GM19395 (cell line): ENCODE measurements at regions not wholly inside any gene's neighbourhood (a gene's known extent, or its start where the extent isn't known, plus 50 kb on each side); places are given as distances from the start of the nearest gene placed in this dataset.

Experiments
- ATAC-seq: cut with Tn5 transposase; IDR thresholded peaks from one replicate; pipeline ENCODE4 v1.9.1; 2021; ENCODE audit warnings: mild to moderate bottlenecking, moderate library complexity; ENCODE audit not compliant: unreplicated experiment

GRCh38 chr15:98506711-98507110, 141.6 kb upstream of the IGF1R start:
- ATAC-seq = no peak

- no peak for ATAC-seq
Observed at GRCh38 chr15:98513428-98513986, 134.8 kb upstream of the IGF1R start.

GRCh38 chr15:98514034-98514622, 134.2 kb upstream of the IGF1R start:
- ATAC-seq = no peak

GRCh38 chr15:98518823-98519561, 129.3 kb upstream of the IGF1R start:
- ATAC-seq = peak; percentile 95

GRCh38 chr15:98519767-98520550, 128.4 kb upstream of the IGF1R start:
- no peak for ATAC-seq

- no peak for ATAC-seq
Observed at GRCh38 chr15:98522127-98522526, 126.2 kb upstream of the IGF1R start.

- ATAC-seq = no peak
Observed at GRCh38 chr15:98523912-98524662, 124.3 kb upstream of the IGF1R start.

- ATAC-seq = no peak
Observed at GRCh38 chr15:98524838-98525660, 123.3 kb upstream of the IGF1R start.

- ATAC-seq = no peak
Observed at GRCh38 chr15:98525661-98526001, 122.7 kb upstream of the IGF1R start.

- no peak for ATAC-seq
Observed at GRCh38 chr15:98526094-98526493, 122.2 kb upstream of the IGF1R start.

- no peak for ATAC-seq
Observed at GRCh38 chr15:98528046-98528725, 120.2 kb upstream of the IGF1R start.

- ATAC-seq = no peak
Observed at GRCh38 chr15:98529205-98530145, 118.9 kb upstream of the IGF1R start.

GRCh38 chr15:98530570-98530969, 117.8 kb upstream of the IGF1R start:
- no peak for ATAC-seq

GRCh38 chr15:98532063-98532462, 116.3 kb upstream of the IGF1R start:
- no peak for ATAC-seq

- ATAC-seq = no peak
Observed at GRCh38 chr15:98536976-98537375, 111.4 kb upstream of the IGF1R start.

GRCh38 chr15:98537516-98538060, 110.8 kb upstream of the IGF1R start:
- ATAC-seq = no peak

GRCh38 chr15:98541519-98541918, 106.8 kb upstream of the IGF1R start:
- ATAC-seq = no peak

GRCh38 chr15:98543237-98543636, 105.1 kb upstream of the IGF1R start:
- ATAC-seq = no peak
